NK-92 (cell line): ENCODE measurements at regions not wholly inside any gene's neighbourhood (a gene's known extent, or its start where the extent isn't known, plus 50 kb on each side); places are given as distances from the start of the nearest gene placed in this dataset.

ENCODE experiments used
- DNase-seq: peaks from one replicate; lab custom pipeline; 2025; ENCODE audit not compliant: unreplicated experiment; lab: John Stamatoyannopoulos, UW

DNA sequence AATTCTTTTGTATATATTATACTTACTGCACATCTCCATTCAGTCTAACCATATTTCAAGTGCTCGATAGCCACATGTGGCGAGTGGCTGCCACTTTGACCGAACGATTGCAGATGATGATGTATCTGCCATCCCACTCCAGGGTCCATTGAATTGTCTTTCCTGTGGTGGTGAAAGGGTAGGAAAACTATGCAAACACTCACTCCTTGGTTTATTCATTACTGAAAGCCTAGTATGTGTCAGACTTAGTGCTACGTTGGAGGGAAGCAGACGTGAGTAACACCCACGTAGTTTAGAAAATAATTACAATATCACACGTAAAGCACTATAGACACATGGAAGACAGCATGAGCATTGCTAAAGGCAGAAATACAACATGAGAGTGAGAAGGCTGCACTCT lies 353.7 kb downstream of the CSNK1G3 start:
- DNase-seq: no peak

- no peak for DNase-seq
Measured at GRCh38 chr5:123864578-123864977, 352.6 kb downstream of the CSNK1G3 start.

GRCh38 chr5:123858938-123859337 lies 347.0 kb downstream of the CSNK1G3 start:
- DNase-seq: no peak

- DNase-seq: no peak
Measured at GRCh38 chr5:123856766-123857165, 344.8 kb downstream of the CSNK1G3 start.

GRCh38 chr5:123855609-123856008 lies 343.6 kb downstream of the CSNK1G3 start:
- no peak for DNase-seq

- no peak for DNase-seq
Measured at GRCh38 chr5:123845356-123846100, 333.6 kb downstream of the CSNK1G3 start.

DNA sequence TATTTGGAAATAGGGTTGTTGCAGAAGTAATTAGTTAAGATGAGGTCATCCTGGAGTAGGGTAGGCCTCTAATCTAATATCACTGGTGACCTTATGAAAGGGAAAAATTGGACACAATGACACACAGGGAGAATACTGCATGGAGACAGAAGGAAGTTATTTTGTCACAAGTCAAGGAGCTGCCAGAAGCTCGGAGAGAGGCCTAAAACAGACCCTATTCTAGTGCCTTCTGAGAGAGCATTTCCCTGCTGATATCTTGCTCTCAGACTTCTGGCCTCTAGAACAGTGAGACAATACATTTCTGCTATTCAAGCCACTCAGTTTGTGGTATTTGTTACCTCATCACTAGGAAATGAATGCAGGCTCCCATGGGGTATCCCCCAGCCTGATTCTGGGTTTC lies 332.9 kb downstream of the CSNK1G3 start:
- DNase-seq: no peak

DNA sequence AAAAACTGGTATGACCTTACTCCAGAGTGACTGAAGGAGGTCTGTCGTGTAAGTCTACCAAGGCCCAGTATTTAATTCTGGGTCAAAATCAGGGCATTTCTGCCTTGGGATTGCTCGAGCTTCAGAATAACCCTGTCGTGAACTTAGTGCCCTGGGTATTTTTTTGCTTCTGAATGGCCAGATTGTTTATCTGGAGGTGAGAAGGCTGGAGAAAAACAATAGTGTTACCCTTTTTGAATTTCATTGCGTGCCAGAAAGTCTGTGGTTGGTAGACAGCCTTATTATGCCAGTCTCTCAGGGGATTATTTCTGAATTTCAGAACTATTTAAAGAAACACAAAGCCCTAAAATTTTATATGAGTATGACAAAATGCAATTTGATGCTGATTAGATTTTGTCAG lies 323.4 kb downstream of the CSNK1G3 start:
- no peak for DNase-seq

DNA sequence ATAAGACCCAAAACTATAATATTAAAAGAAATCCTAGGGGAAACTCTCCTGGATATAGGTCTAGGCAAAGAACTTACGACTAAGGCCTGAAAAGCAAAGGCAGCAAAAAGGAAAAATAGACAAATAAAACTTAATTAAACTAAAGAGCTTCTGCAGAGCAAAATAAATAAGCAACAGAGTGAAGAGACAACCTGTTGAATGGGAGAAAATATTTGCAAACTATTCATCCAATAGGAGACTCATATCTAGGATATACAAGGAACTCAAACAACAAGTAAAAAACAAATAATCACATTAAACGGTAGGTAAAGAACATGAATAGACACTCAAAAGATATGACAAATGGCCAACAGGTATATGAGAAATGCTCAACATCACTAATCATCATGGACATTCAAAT lies 318.6 kb downstream of the CSNK1G3 start:
- DNase-seq: no peak

DNA sequence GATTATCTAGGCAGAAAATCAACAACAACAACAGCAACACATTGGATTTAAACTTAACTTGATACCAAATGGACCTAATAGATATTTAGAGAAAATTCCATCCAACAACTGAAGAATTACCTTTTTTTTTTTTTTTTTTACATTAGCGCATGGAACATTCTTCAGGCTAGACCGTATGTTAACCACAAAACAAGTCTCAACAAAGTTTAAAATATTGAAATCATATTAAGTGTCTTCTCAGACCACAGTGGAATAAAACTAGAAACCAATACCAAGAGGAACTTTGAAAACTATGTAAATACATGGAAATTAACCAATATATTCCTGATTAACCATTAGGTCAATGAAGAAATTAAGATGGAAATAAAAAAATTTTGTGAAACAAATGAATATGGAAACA lies 315.8 kb downstream of the CSNK1G3 start:
- no peak for DNase-seq

DNA sequence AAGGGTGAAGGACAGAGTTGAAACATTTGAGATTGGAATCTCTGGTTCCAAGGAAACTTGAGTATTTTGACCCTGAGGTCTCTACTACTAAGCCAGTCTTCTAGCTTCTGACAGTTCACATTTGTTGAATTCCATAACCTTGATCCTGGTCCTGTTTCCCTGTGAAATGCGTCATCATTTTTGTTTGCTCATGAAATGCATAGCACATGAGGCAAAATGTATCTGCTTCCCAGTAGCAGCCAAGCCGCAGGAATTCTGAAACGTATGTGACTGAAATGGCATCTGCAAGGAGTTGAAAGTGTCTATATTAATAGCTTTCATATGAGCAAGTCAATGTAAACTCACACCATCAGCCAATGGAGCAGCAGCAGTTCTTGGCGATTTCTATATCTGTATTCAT lies 307.9 kb downstream of the CSNK1G3 start:
- DNase-seq: no peak

DNA sequence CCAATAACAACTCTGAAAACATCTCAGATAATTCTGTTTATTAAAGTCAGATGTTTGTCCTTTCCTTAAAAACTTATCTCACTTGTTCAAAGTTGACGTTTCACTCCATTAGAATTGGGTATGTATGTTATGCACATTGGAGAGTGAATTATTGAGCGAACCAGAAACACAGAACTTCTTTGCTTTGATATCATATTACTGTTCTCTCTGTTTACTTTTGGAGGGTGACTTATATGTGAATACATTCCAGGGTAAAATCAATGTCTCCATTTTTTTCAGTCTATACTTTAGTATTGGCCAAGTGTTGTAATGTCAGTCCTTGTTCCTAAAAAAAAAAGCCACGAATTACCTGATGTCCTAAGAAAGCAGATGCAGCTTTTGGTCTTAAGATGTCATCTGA lies 307.4 kb downstream of the CSNK1G3 start:
- no peak for DNase-seq

- no peak for DNase-seq
Measured at GRCh38 chr5:123817267-123817666, 305.3 kb downstream of the CSNK1G3 start.

GRCh38 chr5:123814801-123815470 lies 303.0 kb downstream of the CSNK1G3 start:
- DNase-seq: no peak

- DNase-seq: no peak
Measured at GRCh38 chr5:123813937-123814624, 302.1 kb downstream of the CSNK1G3 start.

DNA sequence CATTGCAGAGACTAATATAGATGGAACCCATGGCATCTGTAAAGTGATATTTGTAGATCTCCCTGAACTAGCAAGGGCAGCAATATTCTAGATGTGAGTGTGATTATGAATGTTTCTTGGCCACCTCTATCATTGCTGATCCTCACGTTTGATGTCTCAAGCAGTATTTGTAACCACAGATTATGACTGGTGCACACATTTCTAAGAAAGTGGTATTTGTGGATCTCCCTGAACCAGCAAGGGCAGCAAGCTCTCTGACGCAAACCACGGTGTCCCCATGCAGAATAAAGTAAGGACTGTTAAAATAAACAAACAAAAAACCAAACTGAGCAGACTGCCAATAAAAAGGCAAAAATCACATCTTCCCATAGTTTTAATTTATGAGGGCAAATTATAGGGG lies 301.3 kb downstream of the CSNK1G3 start:
- no peak for DNase-seq

DNA sequence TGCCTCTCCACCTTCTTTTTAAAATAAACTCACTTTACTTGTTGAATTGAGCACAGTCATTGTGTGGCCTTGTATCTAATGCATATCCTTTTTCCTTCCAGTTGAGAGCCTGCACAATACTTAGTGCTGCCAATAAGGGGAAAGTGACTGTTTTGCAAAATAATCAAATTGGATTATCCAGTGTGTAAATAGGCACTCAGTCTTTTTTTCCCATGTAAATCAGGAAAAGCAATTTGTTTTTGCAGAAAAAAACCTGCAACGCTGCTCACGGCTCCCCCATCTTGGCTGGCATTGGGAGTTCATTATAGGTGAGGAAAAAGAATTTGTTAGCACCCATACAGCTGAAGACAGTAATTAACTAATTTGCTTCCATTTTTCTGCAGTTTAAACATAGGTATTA lies 299.9 kb downstream of the CSNK1G3 start:
- no peak for DNase-seq

DNA sequence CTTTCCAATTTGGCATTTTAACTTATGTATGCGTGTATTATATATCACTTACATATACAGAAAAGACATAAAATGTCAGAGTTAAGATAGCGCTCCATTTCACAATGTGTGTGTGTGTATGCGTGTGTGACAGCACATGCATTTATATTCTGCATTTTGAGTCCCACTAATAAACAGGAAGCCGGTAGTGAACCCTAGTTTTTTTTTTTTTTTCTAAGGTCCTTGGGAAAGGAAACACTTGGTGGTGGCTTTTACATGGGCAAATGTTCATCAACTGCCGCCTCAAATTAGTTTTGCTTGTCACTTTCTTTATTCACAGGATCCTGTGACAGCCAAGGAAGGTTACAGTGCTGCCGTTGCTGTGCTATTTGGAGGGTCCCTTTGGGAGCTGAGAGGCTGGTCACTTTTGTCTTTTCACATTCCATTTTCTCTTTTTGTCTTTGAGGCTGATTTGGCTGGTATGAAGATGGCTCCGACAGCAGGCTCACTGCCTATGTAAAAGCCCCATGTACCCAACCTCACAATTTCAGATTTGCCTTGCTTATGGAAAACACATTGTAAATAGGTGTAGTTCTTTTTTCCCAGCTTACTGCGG lies 298.9 kb downstream of the CSNK1G3 start:
- no peak for DNase-seq

DNA sequence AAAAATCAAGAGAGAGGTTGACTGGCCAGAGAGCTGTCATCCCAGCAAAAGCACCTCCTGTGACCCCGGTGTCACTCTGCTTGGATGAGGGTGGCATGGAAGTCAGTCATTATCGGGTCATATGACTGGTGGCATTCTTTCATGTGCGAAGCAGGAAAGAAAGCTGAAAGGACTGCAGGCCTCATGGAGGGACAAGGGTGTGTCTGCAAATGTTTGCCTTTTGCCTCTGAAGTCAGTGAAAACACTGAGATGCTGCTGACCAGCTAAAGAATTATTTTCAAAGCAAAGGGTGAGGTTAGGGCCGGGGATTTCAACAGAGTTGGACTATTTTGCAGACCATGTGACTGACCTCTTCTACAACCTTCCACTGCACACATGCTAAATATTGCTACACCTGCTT lies 298.3 kb downstream of the CSNK1G3 start:
- no peak for DNase-seq

DNA sequence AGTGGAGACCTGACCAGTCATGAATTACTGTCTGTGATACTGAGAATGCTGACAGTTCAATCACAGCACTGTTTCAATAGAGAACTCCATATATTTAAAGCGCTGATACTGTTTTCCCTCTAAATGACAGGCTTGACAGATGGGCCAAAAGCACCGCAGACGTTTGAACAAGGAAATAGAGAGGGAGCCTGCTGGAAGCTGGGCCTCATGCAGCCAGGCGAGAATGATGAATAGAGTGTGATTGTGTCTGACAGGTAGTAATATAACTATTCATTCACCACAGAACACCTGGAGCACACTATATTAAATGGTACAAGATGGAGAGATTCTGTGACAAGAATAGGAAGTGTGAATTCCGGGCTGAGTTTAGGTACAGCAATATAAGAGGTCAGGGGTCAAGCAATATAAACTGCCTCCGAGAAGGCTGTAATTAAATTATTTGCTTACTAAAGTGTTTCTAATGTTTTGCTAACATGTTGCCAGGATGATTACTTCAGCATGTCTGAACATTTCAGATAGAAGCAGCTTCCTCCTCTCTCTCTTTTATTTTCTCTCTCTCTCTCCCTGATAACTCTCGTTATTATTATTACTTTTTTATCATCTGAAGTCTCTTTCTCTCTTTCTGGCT lies 297.7 kb downstream of the CSNK1G3 start:
- DNase-seq: no peak
